ENCODE measurements at regions not wholly inside any gene's neighbourhood (a gene's known extent, or its start where the extent isn't known, plus 50 kb on each side); places are given as distances from the start of the nearest gene placed in this dataset.
"Not testable (repeated sequence)": the region's sequence is repeated elsewhere in the genome, so short reads cannot be mapped to it uniquely, and the experiment has no call there.

- intact Hi-C loops (cut with DNase I), result no loop called here
Observed at GRCh38 chr3:106514431-106514830, 645.6 kb upstream of the CBLB start.

GRCh38 chr3:106518516-106518915, 649.7 kb upstream of the CBLB start:
- intact Hi-C loops (cut with DNase I), result no loop called here
- no peak for DNase-seq (ENCODE audit: low spot score)

More at GRCh38 chr3:106514431-106514830, 645.6 kb upstream of the CBLB start:
- no peak for DNase-seq (ENCODE audit: low spot score)

- intact Hi-C loops (cut with DNase I), result no loop called here
Observed at GRCh38 chr3:106522397-106522796, 653.6 kb upstream of the CBLB start.

GRCh38 chr3:106528932-106529331, 660.1 kb upstream of the CBLB start:
- intact Hi-C loops (cut with DNase I), result no loop called here

More at GRCh38 chr3:106522397-106522796, 653.6 kb upstream of the CBLB start:
- DNase-seq (ENCODE audit: low spot score), result no peak

GRCh38 chr3:106529738-106530137, 660.9 kb upstream of the CBLB start:
- DNase-seq (ENCODE audit: low spot score), result no peak
- intact Hi-C loops (cut with DNase I), result no loop called here

More at GRCh38 chr3:106528932-106529331, 660.1 kb upstream of the CBLB start:
- DNase-seq (ENCODE audit: low spot score), result no peak

- DNase-seq (ENCODE audit: low spot score), result no peak
- intact Hi-C loops (cut with DNase I), result no loop called here
Observed at GRCh38 chr3:106530367-106530766, 661.6 kb upstream of the CBLB start.

- intact Hi-C loops (cut with DNase I); DNase-seq (ENCODE audit: low spot score): not testable (repeated sequence)
Observed at GRCh38 chr3:106531771-106532329, 663.0 kb upstream of the CBLB start.

- DNase-seq (ENCODE audit: low spot score), result no peak
Observed at GRCh38 chr3:106533093-106533787, 664.4 kb upstream of the CBLB start.

GRCh38 chr3:106533788-106534160, 665.0 kb upstream of the CBLB start:
- intact Hi-C loops (cut with DNase I), result no loop called here
- DNase-seq (ENCODE audit: low spot score), result no peak

More at GRCh38 chr3:106533093-106533787, 664.4 kb upstream of the CBLB start:
- intact Hi-C loops (cut with DNase I), result no loop called here

- no peak for DNase-seq (ENCODE audit: low spot score)
Observed at GRCh38 chr3:106534206-106534605, 665.4 kb upstream of the CBLB start.

GRCh38 chr3:106540743-106541142, 671.9 kb upstream of the CBLB start:
- intact Hi-C loops (cut with DNase I), result no loop called here
- no peak for DNase-seq (ENCODE audit: low spot score)

More at GRCh38 chr3:106534206-106534605, 665.4 kb upstream of the CBLB start:
- intact Hi-C loops (cut with DNase I), result no loop called here

GRCh38 chr3:106542101-106542769, 673.4 kb upstream of the CBLB start:
- DNase-seq (ENCODE audit: low spot score), result no peak
- intact Hi-C loops (cut with DNase I), result no loop called here

GRCh38 chr3:106552351-106553043, 683.7 kb upstream of the CBLB start:
- no peak for DNase-seq (ENCODE audit: low spot score)
- intact Hi-C loops (cut with DNase I), result no loop called here

GRCh38 chr3:106560451-106560966, 691.7 kb upstream of the CBLB start:
- intact Hi-C loops (cut with DNase I), result no loop called here
- no peak for DNase-seq (ENCODE audit: low spot score)

GRCh38 chr3:106566277-106566676, 697.5 kb upstream of the CBLB start:
- intact Hi-C loops (cut with DNase I), result no loop called here
- no peak for DNase-seq (ENCODE audit: low spot score)

GRCh38 chr3:106570426-106570825, 701.6 kb upstream of the CBLB start:
- DNase-seq (ENCODE audit: low spot score), result no peak
- intact Hi-C loops (cut with DNase I), result no loop called here

GRCh38 chr3:106573605-106574004, 704.8 kb upstream of the CBLB start:
- no peak for DNase-seq (ENCODE audit: low spot score)
- intact Hi-C loops (cut with DNase I), result no loop called here

GRCh38 chr3:106575029-106575428, 706.2 kb upstream of the CBLB start:
- no peak for DNase-seq (ENCODE audit: low spot score)
- intact Hi-C loops (cut with DNase I), result no loop called here

GRCh38 chr3:106577241-106577640, 708.4 kb upstream of the CBLB start:
- intact Hi-C loops (cut with DNase I), result no loop called here
- no peak for DNase-seq (ENCODE audit: low spot score)

GRCh38 chr3:106578911-106579310, 710.1 kb upstream of the CBLB start:
- intact Hi-C loops (cut with DNase I), result no loop called here
- DNase-seq (ENCODE audit: low spot score), result no peak

Data from cardiac septum (tissue), 1 donor.